ENCODE measurements at regions not wholly inside any gene's neighbourhood (a gene's known extent, or its start where the extent isn't known, plus 50 kb on each side); places are given as distances from the start of the nearest gene placed in this dataset.

- TF ChIP-seq POLR2AphosphoS5 (IDR thresholded peaks at IDR 0.05; ENCODE audit: low read depth, low read length): no peak
- no peak for TF ChIP-seq POLR2A (IDR thresholded peaks at IDR 0.05; ENCODE audit: low read depth, low read length)
- TF ChIP-seq TAF1 (IDR thresholded peaks at IDR 0.05; ENCODE audit: low read depth, low read length): no peak
- TF ChIP-seq SPI1 (IDR thresholded peaks at IDR 0.05; ENCODE audit: low read depth, low read length): no peak
These were observed 172.6 kb upstream of the CDH13 start for GRCh38 chr16:82454152-82454551.
